ENCODE measurements at regions not wholly inside any gene's neighbourhood (a gene's known extent, or its start where the extent isn't known, plus 50 kb on each side); places are given as distances from the start of the nearest gene placed in this dataset.

DNA sequence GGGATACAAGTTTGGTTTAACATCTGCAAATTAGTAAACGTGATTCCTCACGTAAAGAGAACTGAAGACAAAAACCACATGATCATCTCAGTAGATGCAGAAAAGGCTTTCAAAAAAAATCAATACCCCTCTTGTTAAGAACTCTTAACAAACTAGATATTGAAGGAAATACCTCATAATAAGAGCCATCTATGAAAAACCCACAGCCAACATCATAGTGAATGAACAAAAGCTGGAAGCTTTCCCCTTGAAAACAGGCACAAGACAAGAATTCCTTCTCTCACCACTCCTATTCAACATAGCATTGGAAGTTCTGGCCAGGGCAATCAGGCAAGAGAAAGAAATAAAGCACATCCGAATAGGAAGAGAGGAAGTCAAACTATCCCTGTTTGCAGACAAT is 160.5 kb downstream of the CSNK2A3 start:
- no peak for TF ChIP-seq TCF12 (IDR thresholded peaks at IDR 0.05; ENCODE audit: low read depth)
- no peak for TF ChIP-seq RAD21 (IDR thresholded peaks at IDR 0.05; ENCODE audit: low read depth)
- TF ChIP-seq TAF1 (IDR thresholded peaks at IDR 0.05; ENCODE audit: low read depth) = no peak
- no peak for TF ChIP-seq ZBTB7A (IDR thresholded peaks at IDR 0.05; ENCODE audit: low read depth)
- no peak for TF ChIP-seq EGR1 (IDR thresholded peaks at IDR 0.05)

DNA sequence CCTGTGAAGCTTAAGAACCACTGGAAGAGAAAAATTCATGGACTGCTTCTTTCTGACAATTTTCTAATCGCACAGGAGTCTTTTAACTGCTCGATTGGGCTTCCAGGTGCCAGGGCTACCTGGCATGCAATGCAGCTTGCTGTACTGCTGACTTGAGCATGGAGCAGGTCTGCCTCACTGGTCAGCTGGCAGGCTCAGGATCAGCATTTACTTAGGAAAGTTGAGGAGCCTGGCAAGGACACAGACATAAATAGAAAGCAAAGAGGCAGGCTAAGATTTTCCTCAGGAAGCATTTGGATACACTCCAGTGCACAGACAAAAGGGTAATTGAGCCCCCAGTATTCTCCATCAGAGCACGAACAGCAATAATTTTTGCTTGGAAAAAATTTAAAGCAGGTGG is 163.5 kb downstream of the CSNK2A3 start:
- TF ChIP-seq YY1 (IDR thresholded peaks at IDR 0.05; ENCODE audit: low read depth) (no peak), ZBTB7A (IDR thresholded peaks at IDR 0.05; ENCODE audit: low read depth) (no peak), TEAD4 (IDR thresholded peaks at IDR 0.05) (no peak), EP300 (IDR thresholded peaks at IDR 0.05; ENCODE audit: borderline replicate concordance) (peak; percentile 29; the same call in 1 of the 2 replicates), FOXM1 (IDR thresholded peaks at IDR 0.05; ENCODE audit: borderline replicate concordance, low read depth) (no peak), NFIC (IDR thresholded peaks at IDR 0.05) (no peak), CREB1 (IDR thresholded peaks at IDR 0.05; ENCODE audit: low read depth) (no peak)
- TF ChIP-seq, protein P1, sequence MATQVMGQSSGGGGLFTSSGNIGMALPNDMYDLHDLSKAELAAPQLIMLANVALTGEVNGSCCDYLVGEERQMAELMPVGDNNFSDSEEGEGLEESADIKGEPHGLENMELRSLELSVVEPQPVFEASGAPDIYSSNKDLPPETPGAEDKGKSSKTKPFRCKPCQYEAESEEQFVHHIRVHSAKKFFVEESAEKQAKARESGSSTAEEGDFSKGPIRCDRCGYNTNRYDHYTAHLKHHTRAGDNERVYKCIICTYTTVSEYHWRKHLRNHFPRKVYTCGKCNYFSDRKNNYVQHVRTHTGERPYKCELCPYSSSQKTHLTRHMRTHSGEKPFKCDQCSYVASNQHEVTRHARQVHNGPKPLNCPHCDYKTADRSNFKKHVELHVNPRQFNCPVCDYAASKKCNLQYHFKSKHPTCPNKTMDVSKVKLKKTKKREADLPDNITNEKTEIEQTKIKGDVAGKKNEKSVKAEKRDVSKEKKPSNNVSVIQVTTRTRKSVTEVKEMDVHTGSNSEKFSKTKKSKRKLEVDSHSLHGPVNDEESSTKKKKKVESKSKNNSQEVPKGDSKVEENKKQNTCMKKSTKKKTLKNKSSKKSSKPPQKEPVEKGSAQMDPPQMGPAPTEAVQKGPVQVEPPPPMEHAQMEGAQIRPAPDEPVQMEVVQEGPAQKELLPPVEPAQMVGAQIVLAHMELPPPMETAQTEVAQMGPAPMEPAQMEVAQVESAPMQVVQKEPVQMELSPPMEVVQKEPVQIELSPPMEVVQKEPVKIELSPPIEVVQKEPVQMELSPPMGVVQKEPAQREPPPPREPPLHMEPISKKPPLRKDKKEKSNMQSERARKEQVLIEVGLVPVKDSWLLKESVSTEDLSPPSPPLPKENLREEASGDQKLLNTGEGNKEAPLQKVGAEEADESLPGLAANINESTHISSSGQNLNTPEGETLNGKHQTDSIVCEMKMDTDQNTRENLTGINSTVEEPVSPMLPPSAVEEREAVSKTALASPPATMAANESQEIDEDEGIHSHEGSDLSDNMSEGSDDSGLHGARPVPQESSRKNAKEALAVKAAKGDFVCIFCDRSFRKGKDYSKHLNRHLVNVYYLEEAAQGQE (IDR thresholded peaks at IDR 0.05; ENCODE audit: low read depth) = no peak

- peak; percentile 53; the same call in 1 of the 2 replicates for TF ChIP-seq EP300 (IDR thresholded peaks at IDR 0.05; ENCODE audit: borderline replicate concordance)
- TF ChIP-seq, protein P2, sequence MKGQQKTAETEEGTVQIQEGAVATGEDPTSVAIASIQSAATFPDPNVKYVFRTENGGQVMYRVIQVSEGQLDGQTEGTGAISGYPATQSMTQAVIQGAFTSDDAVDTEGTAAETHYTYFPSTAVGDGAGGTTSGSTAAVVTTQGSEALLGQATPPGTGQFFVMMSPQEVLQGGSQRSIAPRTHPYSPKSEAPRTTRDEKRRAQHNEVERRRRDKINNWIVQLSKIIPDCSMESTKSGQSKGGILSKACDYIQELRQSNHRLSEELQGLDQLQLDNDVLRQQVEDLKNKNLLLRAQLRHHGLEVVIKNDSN (IDR thresholded peaks at IDR 0.05) = no peak
- TF ChIP-seq TEAD4 (IDR thresholded peaks at IDR 0.05) = peak; percentile 49
These were observed 166.8 kb downstream of the CSNK2A3 start for GRCh38 chr11:11186249-11186648.

GRCh38 chr11:11182261-11182660 is 170.8 kb downstream of the CSNK2A3 start:
- TF ChIP-seq NFIC (IDR thresholded peaks at IDR 0.05) (no peak), CREB1 (IDR thresholded peaks at IDR 0.05; ENCODE audit: low read depth) (no peak), TAF1 (IDR thresholded peaks at IDR 0.05; ENCODE audit: low read depth) (no peak), RAD21 (IDR thresholded peaks at IDR 0.05; ENCODE audit: low read depth) (no peak), EGR1 (IDR thresholded peaks at IDR 0.05) (no peak), FOXM1 (IDR thresholded peaks at IDR 0.05; ENCODE audit: borderline replicate concordance, low read depth) (no peak), CEBPB (IDR thresholded peaks at IDR 0.05) (no peak), YY1 (IDR thresholded peaks at IDR 0.05; ENCODE audit: low read depth) (no peak), TEAD4 (IDR thresholded peaks at IDR 0.05) (no peak), TCF12 (IDR thresholded peaks at IDR 0.05; ENCODE audit: low read depth) (no peak), EP300 (IDR thresholded peaks at IDR 0.05; ENCODE audit: borderline replicate concordance) (no peak), ZBTB7A (IDR thresholded peaks at IDR 0.05; ENCODE audit: low read depth) (no peak)
- TF ChIP-seq, protein P1 (IDR thresholded peaks at IDR 0.05; ENCODE audit: low read depth) = no peak
- TF ChIP-seq, protein P3, sequence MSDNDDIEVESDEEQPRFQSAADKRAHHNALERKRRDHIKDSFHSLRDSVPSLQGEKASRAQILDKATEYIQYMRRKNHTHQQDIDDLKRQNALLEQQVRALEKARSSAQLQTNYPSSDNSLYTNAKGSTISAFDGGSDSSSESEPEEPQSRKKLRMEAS (IDR thresholded peaks at IDR 0.05) = no peak
- TF ChIP-seq, protein P2 (IDR thresholded peaks at IDR 0.05) = no peak

GRCh38 chr11:11178671-11179638 is 174.1 kb downstream of the CSNK2A3 start:
- TF ChIP-seq CREB1 (IDR thresholded peaks at IDR 0.05; ENCODE audit: low read depth) (no peak), YY1 (IDR thresholded peaks at IDR 0.05; ENCODE audit: low read depth) (no peak), EP300 (IDR thresholded peaks at IDR 0.05; ENCODE audit: borderline replicate concordance) (peak; percentile 94), TAF1 (IDR thresholded peaks at IDR 0.05; ENCODE audit: low read depth) (no peak), TCF12 (IDR thresholded peaks at IDR 0.05; ENCODE audit: low read depth) (peak; percentile 92), RAD21 (IDR thresholded peaks at IDR 0.05; ENCODE audit: low read depth) (peak; percentile 15; the same call in 1 of the 2 replicates), NFIC (IDR thresholded peaks at IDR 0.05) (peak; percentile 93), ZBTB7A (IDR thresholded peaks at IDR 0.05; ENCODE audit: low read depth) (no peak), FOXM1 (IDR thresholded peaks at IDR 0.05; ENCODE audit: borderline replicate concordance, low read depth) (peak; percentile 76), TEAD4 (IDR thresholded peaks at IDR 0.05) (peak; percentile 91), CEBPB (IDR thresholded peaks at IDR 0.05) (peak; percentile 53)
- TF ChIP-seq, protein P3 (IDR thresholded peaks at IDR 0.05) = peak; percentile 48; the same call in 1 of the 2 replicates

All from Ishikawa (cell line).